ENCODE measurements at regions not wholly inside any gene's neighbourhood (a gene's known extent, or its start where the extent isn't known, plus 50 kb on each side); places are given as distances from the start of the nearest gene placed in this dataset.

GRCh38 chrX:30504309-30504708, 73.3 kb downstream of the TASL start:
- peak in 2 of 3 donors; percentile 40 to 47 for DNase-seq

- DNase-seq = no peak
Observed at GRCh38 chrX:30495468-30495867, 82.1 kb downstream of the TASL start.

- no peak for DNase-seq
Observed at GRCh38 chrX:30493348-30493747, 84.2 kb downstream of the TASL start.

GRCh38 chrX:30489323-30489722, 88.2 kb downstream of the TASL start:
- no peak for DNase-seq

GRCh38 chrX:30488092-30488491, 89.5 kb downstream of the TASL start:
- DNase-seq = peak in 1 of 3 donors; percentile 1

GRCh38 chrX:30483996-30484395, 93.6 kb downstream of the TASL start:
- no peak for DNase-seq

GRCh38 chrX:30468471-30468870, 109.1 kb downstream of the TASL start:
- no peak for DNase-seq
